ENCODE measurements at regions not wholly inside any gene's neighbourhood (a gene's known extent, or its start where the extent isn't known, plus 50 kb on each side); places are given as distances from the start of the nearest gene placed in this dataset.
"Not testable (repeated sequence)": the region's sequence is repeated elsewhere in the genome, so short reads cannot be mapped to it uniquely, and the experiment has no call there.

DNA sequence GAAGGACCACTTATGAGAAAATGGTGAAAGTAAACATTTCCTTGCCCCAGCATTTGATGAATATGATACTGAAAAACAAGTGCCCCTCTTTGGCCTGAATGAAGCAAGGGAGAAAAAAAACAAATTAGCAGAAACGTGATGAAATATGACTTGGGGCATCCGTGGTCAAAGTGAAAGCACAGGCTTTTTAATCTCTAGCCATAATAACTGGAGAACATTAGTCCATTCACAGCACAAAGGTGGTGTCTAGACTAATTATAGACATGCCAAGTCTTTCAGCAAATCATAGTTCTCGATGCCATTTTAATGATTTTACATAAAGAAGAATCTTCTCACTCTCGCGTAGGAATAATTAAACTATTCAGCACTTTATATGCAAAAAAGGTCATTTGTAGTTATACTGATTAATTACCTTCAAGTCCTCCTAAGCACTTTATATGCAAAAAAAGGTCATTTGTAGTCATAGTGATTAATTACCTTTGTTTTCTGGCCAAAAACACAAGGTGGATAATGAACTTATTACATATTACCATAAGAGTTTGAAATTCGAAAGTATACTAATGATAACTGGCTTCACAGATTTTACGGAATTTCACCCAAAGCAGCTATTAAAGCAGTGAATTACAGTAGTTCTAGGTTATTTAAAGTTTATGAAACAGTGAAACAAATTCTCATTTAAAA lies 121.6 kb downstream of the ZNF22 start:
- not testable (repeated sequence) for H3K36me3 ChIP-seq (replicated peaks in 1 of 2; ENCODE audit: control insufficient read depth in 2 of 2, insufficient read depth in 2 of 2, low read length in 2 of 2); H2BK120ac ChIP-seq (ENCODE audit: low read depth, low read length); H3K4ac ChIP-seq (ENCODE audit: low read length); H3K9me3 ChIP-seq (replicated peaks in 1 of 2; ENCODE audit: control insufficient read depth in 2 of 2, insufficient read depth in 1 of 2, low read depth in 1 of 2, low read length in 2 of 2); H2BK12ac ChIP-seq (ENCODE audit: low read length); H3K4me1 ChIP-seq (ENCODE audit: control insufficient read depth in 2 of 2, insufficient read depth in 1 of 2, low read depth in 1 of 2, low read length in 2 of 2); H3K23ac ChIP-seq (ENCODE audit: low read depth, low read length, poor library complexity); H4K91ac ChIP-seq (ENCODE audit: low read depth, low read length, poor library complexity); DNase-seq (ENCODE audit: low spot score); H3K4me3 ChIP-seq (ENCODE audit: low read length in 2 of 2); H3K27me3 ChIP-seq (ENCODE audit: control insufficient read depth in 3 of 3, insufficient read depth in 3 of 3, low read depth in 1 of 3, low read length in 3 of 3); H3K4me2 ChIP-seq (ENCODE audit: insufficient read depth, low read length, poor library complexity, severe bottlenecking); H2BK5ac ChIP-seq (ENCODE audit: low read length); H2BK15ac ChIP-seq (ENCODE audit: low read length); H3K9ac ChIP-seq (ENCODE audit: low read depth, low read length, poor library complexity); H3K27ac ChIP-seq (replicated peaks; ENCODE audit: low read length); H3K79me1 ChIP-seq (ENCODE audit: low read depth, low read length); H2AK5ac ChIP-seq (ENCODE audit: low read depth, low read length); H4K8ac ChIP-seq (ENCODE audit: low read depth, low read length); H3K18ac ChIP-seq (ENCODE audit: low read length); H2AFZ ChIP-seq (ENCODE audit: low read length); H3K14ac ChIP-seq (ENCODE audit: low read length)
- no CpG with 5 or more reads among the region's 7 CpGs for WGBS, 2 donors (ENCODE audit: extremely low coverage in 2 of 2, insufficient read length in 2 of 2, insufficient replicate concordance in 1 of 2)

DNA sequence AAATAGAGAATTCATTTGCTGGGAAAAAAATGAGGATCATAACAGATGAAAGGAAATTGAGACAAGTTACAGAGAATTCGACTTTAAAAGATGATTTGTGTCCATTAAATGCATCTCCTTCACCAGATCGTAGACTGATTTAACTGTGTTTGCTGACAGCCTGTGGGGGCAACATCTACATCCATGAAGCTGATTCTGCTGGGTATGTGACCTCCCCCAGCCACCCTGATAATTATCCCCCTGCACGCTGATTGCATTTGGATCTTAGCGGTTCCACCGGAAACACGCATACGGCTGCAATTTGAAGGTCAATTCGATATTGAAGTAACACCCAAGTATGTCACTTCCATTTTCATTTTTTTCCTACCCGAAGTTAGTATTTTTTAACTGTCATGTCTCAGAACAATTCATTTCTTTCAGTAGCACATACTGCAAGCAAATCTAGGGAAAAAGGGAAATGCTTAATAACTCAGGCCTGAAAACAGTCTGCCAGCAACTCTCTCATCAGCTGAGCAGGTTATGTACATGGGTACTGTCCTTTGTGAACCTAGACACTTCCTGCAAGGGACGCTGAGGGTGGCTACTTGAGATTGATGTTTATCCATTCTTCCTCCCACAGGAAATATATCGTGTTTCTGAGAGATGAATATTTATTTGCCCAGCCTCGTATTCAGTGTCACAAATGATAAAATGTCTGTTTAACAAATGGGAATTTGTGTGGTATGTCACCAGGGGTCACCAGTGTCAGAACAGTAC lies 134.9 kb downstream of the ZNF22 start:
- Histone ChIP-seq H2BK12ac (ENCODE audit: low read length) (no peak overlapping the region), H3K9ac (ENCODE audit: low read depth, low read length, poor library complexity) (no peak overlapping the region), H2AK5ac (ENCODE audit: low read depth, low read length) (no peak overlapping the region), H3K27me3 (ENCODE audit: control insufficient read depth in 3 of 3, insufficient read depth in 3 of 3, low read depth in 1 of 3, low read length in 3 of 3) (no peaks in the 10 kb centered on the region), H3K27ac (replicated peaks; ENCODE audit: low read length) (no peak overlapping the region), H3K4ac (ENCODE audit: low read length) (no peak overlapping the region), H3K18ac (ENCODE audit: low read length) (no peak overlapping the region), H3K23ac (ENCODE audit: low read depth, low read length, poor library complexity) (no peak overlapping the region), H3K36me3 (replicated peaks in 1 of 2; ENCODE audit: control insufficient read depth in 2 of 2, insufficient read depth in 2 of 2, low read length in 2 of 2) (no peaks in the 10 kb centered on the region), H3K9me3 (replicated peaks in 1 of 2; ENCODE audit: control insufficient read depth in 2 of 2, insufficient read depth in 1 of 2, low read depth in 1 of 2, low read length in 2 of 2) (no peaks in the 10 kb centered on the region), H2BK15ac (ENCODE audit: low read length) (no peak overlapping the region), H3K79me1 (ENCODE audit: low read depth, low read length) (no peaks in the 10 kb centered on the region), H2BK120ac (ENCODE audit: low read depth, low read length) (no peak overlapping the region), H3K14ac (ENCODE audit: low read length) (no peak overlapping the region), H2BK5ac (ENCODE audit: low read length) (no peak overlapping the region), H3K4me1 (ENCODE audit: control insufficient read depth in 2 of 2, insufficient read depth in 1 of 2, low read depth in 1 of 2, low read length in 2 of 2) (no peaks in the 10 kb centered on the region), H3K4me3 (ENCODE audit: low read length in 2 of 2) (no peak overlapping the region), H3K4me2 (ENCODE audit: insufficient read depth, low read length, poor library complexity, severe bottlenecking) (no peak overlapping the region), H2AFZ (ENCODE audit: low read length) (no peak overlapping the region), H4K8ac (ENCODE audit: low read depth, low read length) (no peak overlapping the region), H4K91ac (ENCODE audit: low read depth, low read length, poor library complexity) (no peak overlapping the region)
- no peak for DNase-seq (ENCODE audit: low spot score)
- no CpG with 5 or more reads among the region's 12 CpGs for WGBS, 2 donors (ENCODE audit: extremely low coverage in 2 of 2, insufficient read length in 2 of 2, insufficient replicate concordance in 1 of 2)

DNA sequence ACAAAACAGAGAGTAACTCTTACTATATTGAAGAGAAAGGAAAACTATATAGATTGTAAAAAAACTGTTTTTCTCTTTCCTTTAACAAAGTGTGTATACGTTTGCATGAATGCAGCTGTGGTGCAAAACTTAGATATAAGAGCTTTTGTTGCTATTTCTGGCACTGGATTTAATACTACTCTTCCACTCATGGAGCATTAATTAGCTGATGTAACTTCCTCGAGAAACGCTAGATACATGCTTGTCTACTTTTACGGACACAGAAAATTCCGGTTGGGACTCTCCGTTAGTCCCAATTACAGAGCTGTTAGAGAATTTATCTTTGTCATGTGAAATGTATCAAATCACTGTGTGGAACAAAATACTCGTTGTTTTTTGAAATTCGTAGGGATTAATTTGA lies 135.5 kb downstream of the ZNF22 start:
- Histone ChIP-seq H2BK120ac (ENCODE audit: low read depth, low read length) (no peak overlapping the region), H2AFZ (ENCODE audit: low read length) (no peak overlapping the region), H4K8ac (ENCODE audit: low read depth, low read length) (no peak overlapping the region), H2BK5ac (ENCODE audit: low read length) (no peak overlapping the region), H3K23ac (ENCODE audit: low read depth, low read length, poor library complexity) (no peak overlapping the region), H3K4me2 (ENCODE audit: insufficient read depth, low read length, poor library complexity, severe bottlenecking) (no peak overlapping the region), H3K4me1 (ENCODE audit: control insufficient read depth in 2 of 2, insufficient read depth in 1 of 2, low read depth in 1 of 2, low read length in 2 of 2) (no peaks in the 10 kb centered on the region), H2BK12ac (ENCODE audit: low read length) (no peak overlapping the region), H3K36me3 (replicated peaks in 1 of 2; ENCODE audit: control insufficient read depth in 2 of 2, insufficient read depth in 2 of 2, low read length in 2 of 2) (no peaks in the 10 kb centered on the region), H3K27me3 (ENCODE audit: control insufficient read depth in 3 of 3, insufficient read depth in 3 of 3, low read depth in 1 of 3, low read length in 3 of 3) (no peaks in the 10 kb centered on the region), H4K91ac (ENCODE audit: low read depth, low read length, poor library complexity) (no peak overlapping the region), H2AK5ac (ENCODE audit: low read depth, low read length) (no peak overlapping the region), H3K27ac (replicated peaks; ENCODE audit: low read length) (no peak overlapping the region), H3K9me3 (replicated peaks in 1 of 2; ENCODE audit: control insufficient read depth in 2 of 2, insufficient read depth in 1 of 2, low read depth in 1 of 2, low read length in 2 of 2) (no peaks in the 10 kb centered on the region), H3K4ac (ENCODE audit: low read length) (no peak overlapping the region), H2BK15ac (ENCODE audit: low read length) (no peak overlapping the region), H3K4me3 (ENCODE audit: low read length in 2 of 2) (no peak overlapping the region), H3K9ac (ENCODE audit: low read depth, low read length, poor library complexity) (no peak overlapping the region), H3K18ac (ENCODE audit: low read length) (no peak overlapping the region), H3K14ac (ENCODE audit: low read length) (no peak overlapping the region), H3K79me1 (ENCODE audit: low read depth, low read length) (no peaks in the 10 kb centered on the region)
- WGBS, 2 donors (ENCODE audit: extremely low coverage in 2 of 2, insufficient read length in 2 of 2, insufficient replicate concordance in 1 of 2) = no CpG with 5 or more reads among the region's 8 CpGs
- no peak for DNase-seq (ENCODE audit: low spot score)

DNA sequence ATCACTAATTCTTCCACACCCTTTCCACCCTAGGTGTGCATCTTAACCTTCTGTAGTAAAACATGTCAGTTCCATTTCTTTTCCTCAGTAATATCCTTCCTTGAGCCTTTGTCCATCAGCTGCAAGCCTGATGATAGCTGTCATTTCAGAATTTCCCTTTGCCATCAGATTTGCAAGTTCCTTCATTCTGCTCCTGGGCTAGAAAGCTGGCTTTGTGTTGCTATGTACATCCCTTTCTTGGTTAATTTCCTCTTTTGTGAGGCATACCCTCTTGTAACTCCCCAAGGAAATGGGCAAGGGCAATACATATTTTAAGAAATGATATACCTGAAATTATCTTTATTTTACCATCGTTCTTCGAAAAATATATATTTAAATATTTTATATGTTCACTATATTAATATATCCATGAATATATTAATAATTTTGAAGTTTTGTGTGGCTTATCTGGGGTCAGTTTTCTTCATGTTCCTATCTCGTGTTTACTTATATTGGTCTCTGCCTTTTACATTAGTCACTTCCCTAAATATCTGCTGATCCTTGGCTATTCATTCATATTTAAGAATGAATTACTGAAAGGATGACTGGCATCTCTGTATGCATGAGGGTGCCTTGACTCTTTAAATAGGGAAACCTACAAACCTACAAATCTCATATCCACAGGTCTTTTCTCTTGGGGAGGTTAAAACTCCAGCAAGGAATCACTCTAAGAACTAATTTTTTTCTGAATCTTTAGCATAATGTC lies 143.8 kb downstream of the ZNF22 start:
- H3K23ac ChIP-seq (ENCODE audit: low read depth, low read length, poor library complexity) = no peak overlapping the region
- H3K4me1 ChIP-seq (ENCODE audit: control insufficient read depth in 2 of 2, insufficient read depth in 1 of 2, low read depth in 1 of 2, low read length in 2 of 2) = no peaks in the 10 kb centered on the region
- no peak overlapping the region for H3K4ac ChIP-seq (ENCODE audit: low read length)
- no CpG with 5 or more reads among the region's 3 CpGs for WGBS, 2 donors (ENCODE audit: extremely low coverage in 2 of 2, insufficient read length in 2 of 2, insufficient replicate concordance in 1 of 2)
- no peaks in the 10 kb centered on the region for H3K36me3 ChIP-seq (replicated peaks in 1 of 2; ENCODE audit: control insufficient read depth in 2 of 2, insufficient read depth in 2 of 2, low read length in 2 of 2)
- H3K9me3 ChIP-seq (replicated peaks in 1 of 2; ENCODE audit: control insufficient read depth in 2 of 2, insufficient read depth in 1 of 2, low read depth in 1 of 2, low read length in 2 of 2) = no peaks in the 10 kb centered on the region
- H3K27me3 ChIP-seq (ENCODE audit: control insufficient read depth in 3 of 3, insufficient read depth in 3 of 3, low read depth in 1 of 3, low read length in 3 of 3) = no peaks in the 10 kb centered on the region
- no peak overlapping the region for H3K18ac ChIP-seq (ENCODE audit: low read length)
- no peak for DNase-seq (ENCODE audit: low spot score)
- no peak overlapping the region for H3K4me3 ChIP-seq (ENCODE audit: low read length in 2 of 2)
- H3K79me1 ChIP-seq (ENCODE audit: low read depth, low read length) = no peaks in the 10 kb centered on the region
- H3K4me2 ChIP-seq (ENCODE audit: insufficient read depth, low read length, poor library complexity, severe bottlenecking) = no peak overlapping the region
- H3K9ac ChIP-seq (ENCODE audit: low read depth, low read length, poor library complexity) = no peak overlapping the region
- H2AFZ ChIP-seq (ENCODE audit: low read length) = no peak overlapping the region
- no peak overlapping the region for H2AK5ac ChIP-seq (ENCODE audit: low read depth, low read length)
- H2BK120ac ChIP-seq (ENCODE audit: low read depth, low read length) = no peak overlapping the region
- no peak overlapping the region for H2BK15ac ChIP-seq (ENCODE audit: low read length)
- H2BK12ac ChIP-seq (ENCODE audit: low read length) = no peak overlapping the region
- no peak overlapping the region for H4K91ac ChIP-seq (ENCODE audit: low read depth, low read length, poor library complexity)
- H4K8ac ChIP-seq (ENCODE audit: low read depth, low read length) = no peak overlapping the region
- H3K27ac ChIP-seq (replicated peaks; ENCODE audit: low read length) = no peak overlapping the region
- H2BK5ac ChIP-seq (ENCODE audit: low read length) = no peak overlapping the region
- no peak overlapping the region for H3K14ac ChIP-seq (ENCODE audit: low read length)

Measured in neuronal stem cell (in vitro differentiated cells).